Muscle layer of colon (tissue), 2 donors: ENCODE measurements at regions not wholly inside any gene's neighbourhood (a gene's known extent, or its start where the extent isn't known, plus 50 kb on each side); places are given as distances from the start of the nearest gene placed in this dataset.
"Not testable (repeated sequence)": the region's sequence is repeated elsewhere in the genome, so short reads cannot be mapped to it uniquely, and the experiment has no call there.

Experiments
- H3K27ac ChIP-seq: one replicate; pipeline ENCODE4 v1.7.0; 2013; ENCODE audit warnings: low read depth, mild to moderate bottlenecking, low read length, moderate library complexity
- H3K27me3 ChIP-seq, 2 donors: one replicate each; pipeline ENCODE4 v1.7.0; 2013; ENCODE audit warnings: low read length in 2 of 2, mild to moderate bottlenecking in 2 of 2; ENCODE audit not compliant: insufficient read depth in 2 of 2, control insufficient read depth in 1 of 2
- H3K36me3 ChIP-seq: one replicate; pipeline ENCODE4 v1.7.0; 2013; ENCODE audit warnings: mild to moderate bottlenecking, low read length; ENCODE audit not compliant: insufficient read depth
- H3K4me1 ChIP-seq: one replicate; pipeline ENCODE4 v1.7.0; 2013; ENCODE audit warnings: mild to moderate bottlenecking, low read length; ENCODE audit not compliant: insufficient read depth
- H3K4me3 ChIP-seq, 2 donors: one replicate each; pipeline ENCODE4 v1.7.0; 2013; ENCODE audit warnings: low read length in 2 of 2, low read depth in 1 of 2, mild to moderate bottlenecking in 1 of 2, moderate library complexity in 1 of 2
- H3K9ac ChIP-seq: one replicate; pipeline ENCODE4 v1.7.0; 2013; ENCODE audit warnings: low read length
- H3K9me3 ChIP-seq: one replicate; pipeline ENCODE4 v1.7.0; 2013; ENCODE audit warnings: mild to moderate bottlenecking, low read length
- donor health status: abdominal sarcoma.
- donor health status: Adenocarcinoma of cecum.

DNA sequence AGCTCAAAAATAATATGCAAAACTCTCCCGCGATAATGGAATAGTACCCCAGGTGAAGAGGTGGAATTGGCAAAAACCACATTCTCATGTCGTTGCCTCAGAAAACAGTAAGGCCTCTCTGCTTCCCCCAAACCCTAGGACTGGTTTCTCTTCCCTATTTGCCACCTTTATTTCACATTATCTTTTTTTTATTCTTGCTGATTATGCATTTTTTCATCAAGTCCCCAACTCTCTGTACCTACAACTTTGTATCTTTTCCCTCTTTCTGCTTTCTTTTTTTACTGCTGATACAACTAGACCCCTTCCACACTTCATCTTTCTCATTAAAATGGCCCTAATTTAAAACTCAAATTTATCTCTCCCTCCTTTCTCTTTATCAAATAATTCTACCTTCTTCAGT, 1472.2 kb downstream of the SUCLG1 start:
- H3K9me3 ChIP-seq = no peaks in the 10 kb centered on the region
- H3K4me1 ChIP-seq = no peaks in the 10 kb centered on the region
- H3K36me3 ChIP-seq = no peaks in the 10 kb centered on the region
- no peak overlapping the region for H3K4me3 ChIP-seq
- H3K9ac ChIP-seq = no peak overlapping the region
- no peaks in the 10 kb centered on the region for H3K27me3 ChIP-seq
- H3K27ac ChIP-seq = no peak overlapping the region

- H3K27ac ChIP-seq = no peak overlapping the region
- H3K9ac ChIP-seq = no peak overlapping the region
- H3K27me3 ChIP-seq = no peaks in the 10 kb centered on the region
- no peaks in the 10 kb centered on the region for H3K9me3 ChIP-seq
- no peaks in the 10 kb centered on the region for H3K36me3 ChIP-seq
- no peaks in the 10 kb centered on the region for H3K4me1 ChIP-seq
- H3K4me3 ChIP-seq = no peak overlapping the region
Observed at GRCh38 chr2:82985572-82986197, 1473.4 kb downstream of the SUCLG1 start.

DNA sequence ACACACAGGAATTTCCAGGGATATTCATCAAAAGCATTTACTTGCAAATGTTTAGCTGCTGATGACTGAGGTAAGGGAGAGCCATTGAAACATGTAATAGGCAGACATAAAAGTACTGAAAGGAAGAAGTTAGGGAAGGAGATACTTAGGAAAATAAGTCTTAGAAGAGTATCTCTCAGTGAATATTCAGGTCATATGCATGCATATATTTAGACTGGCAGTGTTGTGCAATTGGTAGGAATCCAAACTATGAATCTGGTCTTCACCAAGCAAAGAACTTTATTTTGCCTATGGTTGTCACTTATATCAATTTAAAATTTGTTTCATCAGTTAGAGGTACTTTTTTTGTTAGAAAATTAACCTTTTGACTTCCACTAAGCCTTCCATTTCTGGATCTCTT, 1490.7 kb downstream of the SUCLG1 start:
- no peaks in the 10 kb centered on the region for H3K4me1 ChIP-seq
- no peak overlapping the region for H3K9ac ChIP-seq
- no peaks in the 10 kb centered on the region for H3K9me3 ChIP-seq
- no peaks in the 10 kb centered on the region for H3K36me3 ChIP-seq
- no peak overlapping the region for H3K4me3 ChIP-seq
- H3K27me3 ChIP-seq = no peaks in the 10 kb centered on the region
- H3K27ac ChIP-seq = no peak overlapping the region

DNA sequence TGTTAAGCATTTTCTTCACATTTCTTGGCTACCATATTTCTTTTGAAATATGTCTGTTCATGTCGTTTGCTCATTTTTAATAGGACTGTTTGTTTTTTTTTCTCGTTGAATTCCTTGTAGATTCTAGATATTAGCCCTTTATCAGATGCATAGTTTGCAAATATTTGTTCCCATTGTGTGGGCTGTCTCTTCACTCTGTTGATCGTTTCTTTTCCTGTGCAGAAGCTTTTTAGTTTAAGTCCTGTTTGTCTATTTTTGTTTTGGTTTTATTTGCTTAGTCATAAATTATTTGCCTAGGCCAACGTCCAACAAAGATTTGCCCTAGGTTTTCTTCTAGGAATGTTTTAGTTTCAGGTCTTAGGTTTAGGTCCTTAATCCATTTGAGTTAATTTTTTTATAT, 1494.7 kb downstream of the SUCLG1 start:
- Histone ChIP-seq H3K36me3 (no peaks in the 10 kb centered on the region), H3K9me3 (no peaks in the 10 kb centered on the region), H3K4me1 (no peaks in the 10 kb centered on the region), H3K27ac (no peak overlapping the region), H3K27me3 (no peaks in the 10 kb centered on the region), H3K9ac (no peak overlapping the region), H3K4me3 (no peak overlapping the region)

GRCh38 chr2:82959727-82960126, 1499.4 kb downstream of the SUCLG1 start:
- Histone ChIP-seq H3K9me3 (no peaks in the 10 kb centered on the region), H3K4me3 (no peak overlapping the region), H3K27me3 (no peaks in the 10 kb centered on the region), H3K36me3 (no peaks in the 10 kb centered on the region), H3K4me1 (no peaks in the 10 kb centered on the region), H3K9ac (no peak overlapping the region), H3K27ac (no peak overlapping the region)

- Histone ChIP-seq H3K4me1 (no peaks in the 10 kb centered on the region), H3K36me3 (no peaks in the 10 kb centered on the region), H3K4me3 (no peak overlapping the region), H3K9ac (no peak overlapping the region), H3K27me3 (no peaks in the 10 kb centered on the region), H3K27ac (no peak overlapping the region), H3K9me3 (no peaks in the 10 kb centered on the region)
Observed at GRCh38 chr2:82954868-82955267, 1504.2 kb downstream of the SUCLG1 start.

DNA sequence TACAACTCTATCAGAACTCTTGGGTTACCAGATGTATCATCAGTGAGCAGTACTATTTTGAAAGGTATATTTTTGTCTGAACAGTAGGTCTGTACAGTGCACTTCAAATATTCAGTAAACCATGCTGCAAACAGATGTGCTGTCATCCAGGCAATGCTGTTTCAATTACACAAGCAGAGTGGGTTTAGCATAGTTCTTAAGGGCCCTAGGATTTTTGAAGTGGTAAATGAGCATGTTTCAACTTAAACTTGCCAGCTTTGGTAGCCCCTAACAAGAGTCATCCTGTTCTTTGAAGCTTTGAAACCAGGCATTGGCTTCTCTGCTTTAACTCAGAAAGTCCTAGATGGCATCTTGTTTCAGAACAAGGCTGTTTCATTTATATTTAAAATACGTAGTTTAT, 1519.9 kb downstream of the SUCLG1 start:
- no peak overlapping the region for H3K27ac ChIP-seq
- H3K9me3 ChIP-seq = no peaks in the 10 kb centered on the region
- H3K4me1 ChIP-seq = no peaks in the 10 kb centered on the region
- no peaks in the 10 kb centered on the region for H3K36me3 ChIP-seq
- no peak overlapping the region for H3K9ac ChIP-seq
- H3K27me3 ChIP-seq = no peaks in the 10 kb centered on the region
- no peak overlapping the region for H3K4me3 ChIP-seq

GRCh38 chr2:82938321-82938845, 1520.7 kb downstream of the SUCLG1 start:
- not testable (repeated sequence) for H3K27ac ChIP-seq, H3K27me3 ChIP-seq, H3K36me3 ChIP-seq, H3K4me1 ChIP-seq, H3K4me3 ChIP-seq, H3K9me3 ChIP-seq, H3K9ac ChIP-seq

GRCh38 chr2:82913566-82913965, 1545.5 kb downstream of the SUCLG1 start:
- Histone ChIP-seq H3K9me3 (no peaks in the 10 kb centered on the region), H3K4me3 (no peak overlapping the region), H3K4me1 (no peaks in the 10 kb centered on the region), H3K9ac (no peak overlapping the region), H3K27ac (no peak overlapping the region), H3K36me3 (no peaks in the 10 kb centered on the region), H3K27me3 (no peaks in the 10 kb centered on the region)

- no peaks in the 10 kb centered on the region for H3K36me3 ChIP-seq
- no peaks in the 10 kb centered on the region for H3K9me3 ChIP-seq
- H3K4me1 ChIP-seq = no peaks in the 10 kb centered on the region
- no peaks in the 10 kb centered on the region for H3K27me3 ChIP-seq
- no peak overlapping the region for H3K27ac ChIP-seq
- no peak overlapping the region for H3K9ac ChIP-seq
- H3K4me3 ChIP-seq = no peak overlapping the region
Observed at GRCh38 chr2:82896117-82896516, 1563.0 kb downstream of the SUCLG1 start.

GRCh38 chr2:82893190-82893589, 1565.9 kb downstream of the SUCLG1 start:
- no peak overlapping the region for H3K9ac ChIP-seq
- H3K4me1 ChIP-seq = no peaks in the 10 kb centered on the region
- no peak overlapping the region for H3K4me3 ChIP-seq
- H3K27ac ChIP-seq = no peak overlapping the region
- H3K27me3 ChIP-seq = no peaks in the 10 kb centered on the region
- no peaks in the 10 kb centered on the region for H3K9me3 ChIP-seq
- H3K36me3 ChIP-seq = no peaks in the 10 kb centered on the region

DNA sequence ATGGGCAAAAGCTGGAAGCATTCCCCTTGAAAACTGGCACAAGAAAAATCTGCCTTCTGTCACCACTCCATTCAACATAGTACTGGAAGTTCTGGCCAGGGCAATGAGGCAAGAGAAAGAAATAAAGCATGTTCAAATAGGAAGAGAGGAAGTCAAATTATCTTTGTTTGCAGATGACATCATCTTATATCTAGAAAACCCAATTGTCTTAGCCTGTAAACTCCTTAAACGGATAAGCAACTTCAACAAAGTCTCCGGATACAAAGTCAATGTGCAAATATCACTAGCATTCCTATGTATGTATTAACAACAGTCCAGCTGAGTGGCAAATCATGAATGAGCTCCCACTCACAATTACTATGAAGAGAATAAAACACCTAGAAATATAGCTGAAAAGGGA, 1579.3 kb downstream of the SUCLG1 start:
- H3K9ac ChIP-seq = no peak overlapping the region
- H3K4me3 ChIP-seq = no peak overlapping the region
- no peak overlapping the region for H3K27ac ChIP-seq
- H3K9me3 ChIP-seq = no peaks in the 10 kb centered on the region
- H3K36me3 ChIP-seq = no peaks in the 10 kb centered on the region
- H3K27me3 ChIP-seq = no peaks in the 10 kb centered on the region
- no peaks in the 10 kb centered on the region for H3K4me1 ChIP-seq
